Left cardiac atrium (tissue), 4 donors: ENCODE measurements at regions not wholly inside any gene's neighbourhood (a gene's known extent, or its start where the extent isn't known, plus 50 kb on each side); places are given as distances from the start of the nearest gene placed in this dataset.
"Not testable (repeated sequence)": the region's sequence is repeated elsewhere in the genome, so short reads cannot be mapped to it uniquely, and the experiment has no call there.

Experiments used
- ATAC-seq, 2 donors: fragments of 200-7000 bp; cut with Tn5 transposase; one replicate each; pipeline ENCODE4 v1.9.1; 2020; ENCODE audit warnings: mild to moderate bottlenecking in 2 of 2, moderate library complexity in 2 of 2
- DNase-seq: peaks from one replicate; pipeline ENCODE4 v3.0.0-alpha.2; 2020
- intact Hi-C, 2 donors: fragments of 100-400 bp; cut with DNase I; formaldehyde crosslinking; loops; one replicate each; pipeline versions ENCODE4 v1.14.1 to v1.15.1; 2022 to 2023
- donor health status: DM: no; HTN: yes; CAD: no.
- donor health status: DM: no; HTN: yes; CAD: no; lungs with severe emphysema.
- donor health status: DM: yes; HTN: yes; CAD: no.
- donor health status: Dilated cardiomyopathy.

GRCh38 chr22:16352637-16353036 lies 240.0 kb downstream of the CCT8L2 start:
- peak in 1 of 2 donors; percentile 72 for ATAC-seq
- DNase-seq, intact Hi-C loops: not testable (repeated sequence)

DNA sequence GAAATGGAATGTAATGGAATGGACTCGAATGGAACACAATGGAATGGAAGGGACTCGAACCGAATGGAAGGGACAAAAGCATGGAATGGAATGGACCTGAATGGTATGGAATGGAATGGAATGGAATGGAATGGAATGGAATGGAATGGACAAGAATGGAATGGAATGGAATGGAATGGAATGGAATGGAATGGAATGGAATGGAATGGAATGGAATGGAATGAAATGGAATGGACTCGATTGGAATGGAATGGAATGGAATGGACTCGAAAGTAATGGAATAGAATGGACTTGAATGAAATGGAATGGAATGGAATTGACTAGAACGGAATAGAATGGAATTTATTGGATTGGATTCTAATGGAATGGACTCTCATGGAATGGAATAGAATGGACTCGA lies 245.5 kb downstream of the CCT8L2 start:
- intact Hi-C loops, ATAC-seq, DNase-seq: not testable (repeated sequence)

DNA sequence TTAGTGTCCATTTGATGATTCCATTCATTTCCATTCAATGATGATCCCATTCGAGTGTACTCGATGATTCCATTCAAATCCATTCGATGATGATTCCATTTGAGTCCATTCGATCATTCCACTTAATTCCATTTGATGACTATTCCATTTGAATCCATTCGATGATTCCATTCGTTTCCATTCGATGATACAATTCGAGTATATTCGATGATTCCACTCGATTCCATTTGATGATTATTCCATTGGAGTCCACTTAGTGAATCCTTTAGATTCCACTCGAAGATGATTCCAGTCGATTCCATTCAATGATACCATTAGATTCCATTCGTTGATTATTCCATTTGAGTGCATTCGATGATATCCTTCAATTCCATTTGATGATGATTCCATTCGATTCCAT lies 277.0 kb downstream of the CCT8L2 start:
- ATAC-seq, DNase-seq: not testable (repeated sequence)

More for the DNA sequence above, 277.0 kb downstream of the CCT8L2 start:
- intact Hi-C loops, result not testable (repeated sequence)
